HL-60 (cell line): ENCODE measurements at regions not wholly inside any gene's neighbourhood (a gene's known extent, or its start where the extent isn't known, plus 50 kb on each side); places are given as distances from the start of the nearest gene placed in this dataset.

Experiments
- GABPA ChIP-seq: IDR thresholded peaks from 2 replicates; pipeline ENCODE4 v1.6.1; 2012; ENCODE audit warnings: low read depth
- POLR2AphosphoS5 ChIP-seq: IDR thresholded peaks from 2 replicates; pipeline ENCODE4 v1.6.1; 2012; ENCODE audit warnings: low read depth
- TF ChIP-seq, protein P1 (sequence below): IDR thresholded peaks from one replicate; pipeline ENCODE4 v1.5.1; 2011; ENCODE audit warnings: low read length, control low read depth, inconsistent platforms; ENCODE audit not compliant: insufficient read depth

DNA sequence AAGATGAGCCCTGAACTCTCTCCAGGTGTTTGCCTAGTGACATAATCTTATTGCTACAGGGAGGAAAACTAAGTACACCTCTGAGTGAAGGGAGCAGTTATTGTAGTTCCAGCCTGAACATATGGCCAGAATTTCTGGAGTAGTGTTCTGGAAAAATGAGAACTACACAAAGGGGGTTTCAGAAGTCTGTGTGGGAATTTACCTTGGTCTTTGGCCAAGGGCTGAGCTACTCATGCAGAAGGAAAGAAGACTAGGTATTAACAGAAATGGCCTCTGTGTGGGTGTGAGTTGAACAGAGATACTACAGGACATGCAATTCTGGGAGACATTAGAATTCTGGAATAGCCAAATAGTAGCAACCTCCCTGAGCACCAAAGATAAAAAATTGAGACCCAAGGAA is 1009.7 kb upstream of the GJE1 start:
- TF ChIP-seq, protein P1, sequence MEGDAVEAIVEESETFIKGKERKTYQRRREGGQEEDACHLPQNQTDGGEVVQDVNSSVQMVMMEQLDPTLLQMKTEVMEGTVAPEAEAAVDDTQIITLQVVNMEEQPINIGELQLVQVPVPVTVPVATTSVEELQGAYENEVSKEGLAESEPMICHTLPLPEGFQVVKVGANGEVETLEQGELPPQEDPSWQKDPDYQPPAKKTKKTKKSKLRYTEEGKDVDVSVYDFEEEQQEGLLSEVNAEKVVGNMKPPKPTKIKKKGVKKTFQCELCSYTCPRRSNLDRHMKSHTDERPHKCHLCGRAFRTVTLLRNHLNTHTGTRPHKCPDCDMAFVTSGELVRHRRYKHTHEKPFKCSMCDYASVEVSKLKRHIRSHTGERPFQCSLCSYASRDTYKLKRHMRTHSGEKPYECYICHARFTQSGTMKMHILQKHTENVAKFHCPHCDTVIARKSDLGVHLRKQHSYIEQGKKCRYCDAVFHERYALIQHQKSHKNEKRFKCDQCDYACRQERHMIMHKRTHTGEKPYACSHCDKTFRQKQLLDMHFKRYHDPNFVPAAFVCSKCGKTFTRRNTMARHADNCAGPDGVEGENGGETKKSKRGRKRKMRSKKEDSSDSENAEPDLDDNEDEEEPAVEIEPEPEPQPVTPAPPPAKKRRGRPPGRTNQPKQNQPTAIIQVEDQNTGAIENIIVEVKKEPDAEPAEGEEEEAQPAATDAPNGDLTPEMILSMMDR, result no peak
- no peak for TF ChIP-seq GABPA
- no peak for TF ChIP-seq POLR2AphosphoS5
